HepG2 (cell line): ENCODE measurements at regions not wholly inside any gene's neighbourhood (a gene's known extent, or its start where the extent isn't known, plus 50 kb on each side); places are given as distances from the start of the nearest gene placed in this dataset.

Experiments
- ATAC-seq: fragments of 200-7000 bp; cut with Tn5 transposase; 3 replicates; pipeline ENCODE4 v1.9.1; 2020; ENCODE audit warnings: mild to moderate bottlenecking, moderate library complexity
- BruUV-seq: library from RNA; stranded (reverse); fragments of 400-500 nt; replicated peaks from 2 replicates; lab custom pipeline; 2021; lab: Mats Ljungman, UMichigan
- CTCF ChIA-PET: fragments of 300-600 bp; formaldehyde crosslinking; extraction: SDS; loops from one replicate; lab custom pipeline; 2021; ENCODE audit warnings: low total read pairs, inconsistent platforms, low intra/inter-chr PET ratio; lab: Yijun Ruan, JAX
- POLR2A ChIA-PET: fragments of 350-600 bp; sonication (Branson Sonifier 250); formaldehyde crosslinking; loops from one replicate; lab custom pipeline; 2020; ENCODE audit warnings: antibody characterized with exemption, inconsistent platforms; lab: Yijun Ruan, JAX
- DNase-seq: peaks from one replicate; pipeline ENCODE4 v3.0.0-alpha.2; 2015; ENCODE audit warnings: low spot score
- FAIRE-seq: peaks from 3 replicates; lab custom pipeline; 2011; peaks lifted over from hg19 to GRCh38; lab: Jason Lieb, UNC
- H2AFZ ChIP-seq: one replicate; pipeline ENCODE4 v1.6.1; 2011; ENCODE audit warnings: low read length, inconsistent platforms
- H3K27ac ChIP-seq: fragments of 300-600 bp; 3 replicates; pipeline ENCODE4 v1.8.0; 2011; ENCODE audit warnings: mixed run types, mild to moderate bottlenecking, mixed read lengths, low read length, inconsistent platforms; ENCODE audit not compliant: insufficient read depth; ENCODE audit errors: extremely low read length
- H3K27me3 ChIP-seq, 2 experiments: fragments of 200-600 bp in 1 of 2; 2 replicates in 1 of 2; 3 replicates in 1 of 2; pipeline versions ENCODE4 v1.6.0 to v1.8.0; 2011; ENCODE audit warnings: low read length in 2 of 2, mild to moderate bottlenecking in 2 of 2, moderate library complexity in 2 of 2, inconsistent platforms in 1 of 2; ENCODE audit not compliant: insufficient read depth in 2 of 2, control insufficient read depth in 1 of 2
- H3K36me3 ChIP-seq, 2 experiments: fragments of 200-600 bp in 1 of 2; replicated peaks in 1 of 2; 2 replicates in 1 of 2; 3 replicates in 1 of 2; pipeline versions ENCODE4 v1.5.1 to v1.8.0; 2011; ENCODE audit warnings: low read length in 2 of 2, inconsistent platforms in 1 of 2; ENCODE audit not compliant: insufficient read depth in 2 of 2, control insufficient read depth in 1 of 2
- H3K4me1 ChIP-seq: 2 replicates; pipeline ENCODE4 v1.5.1; 2012; ENCODE audit warnings: low read length, inconsistent platforms; ENCODE audit not compliant: insufficient read depth
- H3K4me2 ChIP-seq: 2 replicates; pipeline ENCODE4 v1.6.0; 2011; ENCODE audit warnings: low read depth, low read length, inconsistent platforms
- H3K4me3 ChIP-seq, 3 experiments: fragments of 200-600 bp in 1 of 3; sonication (generic), shearing (Covaris generic) in 1 of 3; replicated peaks in 1 of 3; 2 replicates each; pipeline ENCODE4 v1.5.1; 2011 to 2016; ENCODE audit warnings: low read length in 3 of 3, inconsistent platforms in 2 of 3, low read depth in 2 of 3, mild to moderate bottlenecking in 2 of 3, control low read depth in 1 of 3, mixed read lengths in 1 of 3; ENCODE audit not compliant: insufficient read depth in 1 of 3
- H3K79me2 ChIP-seq: one replicate; pipeline ENCODE4 v1.6.1; 2011; ENCODE audit warnings: low read length, inconsistent platforms; ENCODE audit not compliant: insufficient read depth
- H3K9ac ChIP-seq: 2 replicates; pipeline ENCODE4 v1.6.0; 2011; ENCODE audit warnings: mild to moderate bottlenecking, low read depth, low read length, inconsistent platforms; ENCODE audit not compliant: insufficient read depth
- H3K9me3 ChIP-seq: 2 replicates; pipeline ENCODE4 v1.5.1; 2012; ENCODE audit warnings: mild to moderate bottlenecking, low read length
- H4K20me1 ChIP-seq: 2 replicates; pipeline ENCODE4 v1.6.0; 2011; ENCODE audit warnings: inconsistent platforms, mild to moderate bottlenecking, low read length, moderate library complexity; ENCODE audit not compliant: insufficient read depth
- AGO2 ChIP-seq: fragments of 200-400 bp; formaldehyde crosslinking; optimal IDR thresholded peaks from 2 replicates; pipeline ENCODE3; 2017; ENCODE audit warnings: mild to moderate bottlenecking, low read depth, low read length, moderate library complexity
- BCL3 ChIP-seq: sonication (generic); formaldehyde crosslinking; IDR thresholded peaks from 2 replicates; pipeline ENCODE4 v1.5.1; 2020; ENCODE audit warnings: mild to moderate bottlenecking, missing genetic modification reagents, moderate library complexity
- CCDC6 ChIP-seq: sonication (generic); formaldehyde crosslinking; IDR thresholded peaks from 2 replicates; pipeline ENCODE4 v1.8.1; 2022; ENCODE audit warnings: mild to moderate bottlenecking, missing genetic modification reagents, moderate library complexity
- DRAP1 ChIP-seq: IDR thresholded peaks from 2 replicates; pipeline ENCODE4 v1.6.1; 2016; ENCODE audit warnings: missing genetic modification reagents, missing compliant biosample characterization
- ETS1 ChIP-seq: sonication (generic); formaldehyde crosslinking; IDR thresholded peaks from 2 replicates; pipeline ENCODE4 v1.4.0; 2020; ENCODE audit warnings: missing genetic modification reagents
- GPN1 ChIP-seq: sonication (generic); formaldehyde crosslinking; IDR thresholded peaks from 2 replicates; pipeline ENCODE4 v1.5.1; 2020; ENCODE audit warnings: missing genetic modification reagents, borderline replicate concordance
- IRF2 ChIP-seq: IDR thresholded peaks from 2 replicates; pipeline ENCODE4 v1.6.1; 2018; ENCODE audit warnings: missing genetic modification reagents, missing compliant biosample characterization
- KAT7 ChIP-seq: IDR thresholded peaks from 2 replicates; pipeline ENCODE4 v1.6.1; 2018; ENCODE audit warnings: borderline replicate concordance, missing compliant biosample characterization
- MLLT10 ChIP-seq: sonication (generic); formaldehyde crosslinking; IDR thresholded peaks from 2 replicates; pipeline ENCODE4 v1.4.0; 2020; ENCODE audit warnings: missing genetic modification reagents
- NCOR1 ChIP-seq: fragments of 200-600 bp; sonication (generic); IDR thresholded peaks from 2 replicates; pipeline ENCODE4 v1.7.0; 2017; ENCODE audit warnings: antibody characterized with exemption, low read length, borderline replicate concordance
- SP2 ChIP-seq: sonication (generic); formaldehyde crosslinking; IDR thresholded peaks from 2 replicates; pipeline ENCODE4 v1.5.1; 2020; ENCODE audit warnings: mild to moderate bottlenecking, missing genetic modification reagents
- TIGD3 ChIP-seq: sonication (generic); formaldehyde crosslinking; IDR thresholded peaks from 2 replicates; pipeline ENCODE4 v1.5.1; 2020; ENCODE audit warnings: mild to moderate bottlenecking, missing genetic modification reagents, borderline replicate concordance
- ZBTB49 ChIP-seq: sonication (generic); formaldehyde crosslinking; IDR thresholded peaks from 2 replicates; pipeline ENCODE4 v1.4.0; 2020; ENCODE audit warnings: missing genetic modification reagents, borderline replicate concordance
- ZNF253 ChIP-seq: sonication (generic); formaldehyde crosslinking; IDR thresholded peaks from 2 replicates; pipeline ENCODE4 v1.8.0; 2022; ENCODE audit warnings: mild to moderate bottlenecking, missing genetic modification reagents, borderline replicate concordance
- ZNF430 ChIP-seq: sonication (generic); formaldehyde crosslinking; IDR thresholded peaks from 2 replicates; pipeline ENCODE4 v1.9.0; 2021; ENCODE audit warnings: mild to moderate bottlenecking, missing genetic modification reagents
- ZNF7 ChIP-seq: IDR thresholded peaks from 2 replicates; pipeline ENCODE4 v1.6.1; 2016; ENCODE audit warnings: missing biosample characterization, missing genetic modification reagents
- ZNF841 ChIP-seq: sonication (generic); formaldehyde crosslinking; IDR thresholded peaks from 2 replicates; pipeline ENCODE4 v1.8.1; 2023; ENCODE audit warnings: missing genetic modification reagents, borderline replicate concordance
- ZUFSP ChIP-seq: sonication (generic); formaldehyde crosslinking; IDR thresholded peaks from 2 replicates; pipeline ENCODE4 v1.9.0; 2021; ENCODE audit warnings: missing genetic modification reagents, mild to moderate bottlenecking, borderline replicate concordance
- WGBS: methylation state at CpG from one replicate; pipeline ENCODE4 v1.1.6; 2017; ENCODE audit warnings: low lambda C conversion rate; 5-methylcytosine and 5-hydroxymethylcytosine counted together
- in situ Hi-C: cut with HindIII; loops from 2 replicates; pipeline ENCODE4 v1.10.0; 2017; ENCODE audit warnings: low pct_unique_long_range_greater_than_20kb; ENCODE audit not compliant: extremely low pct_ligation_motif_present
- intact Hi-C: fragments of 100-400 bp; cut with micrococcal nuclease; formaldehyde crosslinking; loops from one replicate; pipeline ENCODE4 v1.10.0; 2022; ENCODE audit not compliant: unreplicated experiment

GRCh38 chr4:130648570-130648969, 1552.6 kb downstream of the C4orf33 start:
- Histone ChIP-seq H3K9ac (no peak overlapping the region), H3K79me2 (no peaks in the 10 kb centered on the region), H3K27ac (no peak overlapping the region), H3K36me3 (no peaks in the 10 kb centered on the region), H4K20me1 (no peaks in the 10 kb centered on the region), H3K27me3 (no peaks in the 10 kb centered on the region), H3K4me1 (no peaks in the 10 kb centered on the region), H3K4me3 (no peak overlapping the region), H2AFZ (no peak overlapping the region), H3K9me3 (no peaks in the 10 kb centered on the region), H3K4me2 (peak overlapping the region; percentile 23; the same call in 1 of the 2 replicates)
- no TSS peak for BruUV-seq
- in situ Hi-C loops = no loop called here
- POLR2A ChIA-PET = no interaction called here
- FAIRE-seq = peak; percentile 21
- intact Hi-C loops = no loop called here
- DNase-seq = peak; percentile 21
- WGBS = 24% methylated on average over 2 of the region's 2 CpGs
- no peak; the same call in 2 of the 3 replicates for ATAC-seq
- CTCF ChIA-PET = no interaction called here
- no peak for TF ChIP-seq AGO2
- TF ChIP-seq IRF2 = peak; percentile 50; the same call in 1 of the 2 replicates
- TF ChIP-seq KAT7 = no peak
- no peak for TF ChIP-seq ZBTB49 (CRISPR knock-in tag)
- no peak for TF ChIP-seq ZNF7 (CRISPR knock-in tag)
- TF ChIP-seq ZUFSP (CRISPR knock-in tag) = no peak
- TF ChIP-seq ZNF430 (CRISPR knock-in tag) = no peak
- TF ChIP-seq GPN1 (CRISPR knock-in tag) = no peak
- no peak for TF ChIP-seq ETS1 (CRISPR knock-in tag)
- no peak for TF ChIP-seq MLLT10 (CRISPR knock-in tag)
- TF ChIP-seq NCOR1 = 0 out of 2 replicates have a peak, but pooled peaks have one; percentile 37
- no peak for TF ChIP-seq SP2 (CRISPR knock-in tag)
- TF ChIP-seq TIGD3 (CRISPR knock-in tag) = no peak
- no peak for TF ChIP-seq ZNF841 (CRISPR knock-in tag)
- TF ChIP-seq CCDC6 (CRISPR knock-in tag) = no peak
- TF ChIP-seq BCL3 = no peak
- no peak for TF ChIP-seq ZNF253
- no peak for TF ChIP-seq DRAP1
